T-helper 1 cell treated with Interleukin-12 subunit alpha and Interleukin-12 subunit beta and Interleukin-4 antibody, amounts not matched to agents 30 μg/mL and 1 μg/mL, for 36 hours (primary cell): ENCODE measurements at regions not wholly inside any gene's neighbourhood (a gene's known extent, or its start where the extent isn't known, plus 50 kb on each side); places are given as distances from the start of the nearest gene placed in this dataset.
"Not testable (repeated sequence)": the region's sequence is repeated elsewhere in the genome, so short reads cannot be mapped to it uniquely, and the experiment has no call there.

Experiments
- H3K27ac Mint-ChIP-seq: one replicate; pipeline ENCODE4 v1.8.0; 2021; ENCODE audit warnings: mild to moderate bottlenecking, mixed read lengths
- H3K27me3 Mint-ChIP-seq: one replicate; pipeline ENCODE4 v1.8.0; 2021; ENCODE audit warnings: low read depth, mixed read lengths
- H3K36me3 Mint-ChIP-seq: one replicate; pipeline ENCODE4 v1.8.0; 2021; ENCODE audit warnings: low read depth, mixed read lengths
- H3K4me1 Mint-ChIP-seq: one replicate; pipeline ENCODE4 v1.8.0; 2021; ENCODE audit warnings: low read depth, mixed read lengths
- H3K4me3 Mint-ChIP-seq: one replicate; pipeline ENCODE4 v1.8.0; 2021; ENCODE audit warnings: mild to moderate bottlenecking, moderate library complexity, mixed read lengths
- H3K9me3 Mint-ChIP-seq: one replicate; pipeline ENCODE4 v1.8.0; 2021; ENCODE audit warnings: mixed read lengths

- no peak overlapping the region for H3K4me3 Mint-ChIP-seq
- H3K27me3 Mint-ChIP-seq = no peaks in the 10 kb centered on the region
- H3K27ac Mint-ChIP-seq = no peak overlapping the region
- no peaks in the 10 kb centered on the region for H3K4me1 Mint-ChIP-seq
- no peaks in the 10 kb centered on the region for H3K36me3 Mint-ChIP-seq
- H3K9me3 Mint-ChIP-seq = peaks cover 5% of the 10 kb centered on the region
Measured at GRCh38 chr13:81577601-81578195, 1236.8 kb upstream of the SPRY2 start.

- Mint-ChIP-seq H3K27me3 (no peaks in the 10 kb centered on the region), H3K4me3 (no peak overlapping the region), H3K9me3 (peaks cover 9% of the 10 kb centered on the region), H3K27ac (no peak overlapping the region), H3K4me1 (no peaks in the 10 kb centered on the region), H3K36me3 (no peaks in the 10 kb centered on the region)
Measured at GRCh38 chr13:81568824-81569223, 1227.9 kb upstream of the SPRY2 start.

- Mint-ChIP-seq H3K9me3 (peaks cover 15% of the 10 kb centered on the region), H3K27ac (no peak overlapping the region), H3K4me1 (no peaks in the 10 kb centered on the region), H3K27me3 (no peaks in the 10 kb centered on the region), H3K36me3 (no peaks in the 10 kb centered on the region), H3K4me3 (no peak overlapping the region)
Measured at GRCh38 chr13:81565849-81566248, 1224.9 kb upstream of the SPRY2 start.

- H3K27ac Mint-ChIP-seq = no peak overlapping the region
- H3K4me3 Mint-ChIP-seq = no peak overlapping the region
- peaks cover 11% of the 10 kb centered on the region for H3K9me3 Mint-ChIP-seq
- no peaks in the 10 kb centered on the region for H3K36me3 Mint-ChIP-seq
- H3K27me3 Mint-ChIP-seq = no peaks in the 10 kb centered on the region
- H3K4me1 Mint-ChIP-seq = no peaks in the 10 kb centered on the region
Measured at GRCh38 chr13:81563091-81563490, 1222.2 kb upstream of the SPRY2 start.

- Mint-ChIP-seq H3K27me3 (no peaks in the 10 kb centered on the region), H3K27ac (no peak overlapping the region), H3K9me3 (peaks cover 9% of the 10 kb centered on the region), H3K4me3 (no peak overlapping the region), H3K36me3 (no peaks in the 10 kb centered on the region), H3K4me1 (no peaks in the 10 kb centered on the region)
Measured at GRCh38 chr13:81562598-81562997, 1221.7 kb upstream of the SPRY2 start.

- H3K4me1 Mint-ChIP-seq = no peaks in the 10 kb centered on the region
- peaks cover 46% of the 10 kb centered on the region for H3K9me3 Mint-ChIP-seq
- H3K36me3 Mint-ChIP-seq = no peaks in the 10 kb centered on the region
- H3K27me3 Mint-ChIP-seq = no peaks in the 10 kb centered on the region
- no peak overlapping the region for H3K4me3 Mint-ChIP-seq
- no peak overlapping the region for H3K27ac Mint-ChIP-seq
Measured at GRCh38 chr13:81551036-81551435, 1210.1 kb upstream of the SPRY2 start.

GRCh38 chr13:81546294-81546693, 1205.4 kb upstream of the SPRY2 start:
- not testable (repeated sequence) for H3K36me3 Mint-ChIP-seq, H3K27me3 Mint-ChIP-seq, H3K4me1 Mint-ChIP-seq, H3K27ac Mint-ChIP-seq, H3K4me3 Mint-ChIP-seq
- peaks cover 38% of the 10 kb centered on the region for H3K9me3 Mint-ChIP-seq

- Mint-ChIP-seq H3K9me3 (peaks cover 16% of the 10 kb centered on the region), H3K4me1 (no peaks in the 10 kb centered on the region), H3K27ac (no peak overlapping the region), H3K27me3 (no peaks in the 10 kb centered on the region), H3K4me3 (no peak overlapping the region), H3K36me3 (no peaks in the 10 kb centered on the region)
Measured at GRCh38 chr13:81540777-81541176, 1199.9 kb upstream of the SPRY2 start.

- no peak overlapping the region for H3K4me3 Mint-ChIP-seq
- peaks cover 25% of the 10 kb centered on the region for H3K9me3 Mint-ChIP-seq
- no peak overlapping the region for H3K27ac Mint-ChIP-seq
Measured at GRCh38 chr13:81539643-81540150, 1198.8 kb upstream of the SPRY2 start.

GRCh38 chr13:81498969-81499368, 1158.0 kb upstream of the SPRY2 start:
- H3K36me3 Mint-ChIP-seq = no peaks in the 10 kb centered on the region
- H3K4me3 Mint-ChIP-seq = no peak overlapping the region
- H3K4me1 Mint-ChIP-seq = no peaks in the 10 kb centered on the region
- no peak overlapping the region for H3K27ac Mint-ChIP-seq
- H3K9me3 Mint-ChIP-seq = peaks cover 32% of the 10 kb centered on the region
- H3K27me3 Mint-ChIP-seq = no peaks in the 10 kb centered on the region

More at GRCh38 chr13:81539643-81540150, 1198.8 kb upstream of the SPRY2 start:
- Mint-ChIP-seq H3K4me1 (no peaks in the 10 kb centered on the region), H3K36me3 (no peaks in the 10 kb centered on the region), H3K27me3 (no peaks in the 10 kb centered on the region)

- H3K9me3 Mint-ChIP-seq = peaks cover 15% of the 10 kb centered on the region
- no peak overlapping the region for H3K4me3 Mint-ChIP-seq
- H3K27me3 Mint-ChIP-seq = no peaks in the 10 kb centered on the region
- no peaks in the 10 kb centered on the region for H3K4me1 Mint-ChIP-seq
- H3K36me3 Mint-ChIP-seq = no peaks in the 10 kb centered on the region
- no peak overlapping the region for H3K27ac Mint-ChIP-seq
Measured at GRCh38 chr13:81493144-81493543, 1152.2 kb upstream of the SPRY2 start.

GRCh38 chr13:81492449-81492848, 1151.5 kb upstream of the SPRY2 start:
- Mint-ChIP-seq H3K4me1 (no peaks in the 10 kb centered on the region), H3K27me3 (no peaks in the 10 kb centered on the region), H3K9me3 (peaks cover 11% of the 10 kb centered on the region), H3K36me3 (no peaks in the 10 kb centered on the region), H3K27ac (no peak overlapping the region), H3K4me3 (no peak overlapping the region)

- Mint-ChIP-seq H3K4me1 (no peaks in the 10 kb centered on the region), H3K36me3 (no peaks in the 10 kb centered on the region), H3K27me3 (no peaks in the 10 kb centered on the region), H3K9me3 (no peaks in the 10 kb centered on the region), H3K27ac (no peak overlapping the region), H3K4me3 (no peak overlapping the region)
Measured at GRCh38 chr13:81488021-81488420, 1147.1 kb upstream of the SPRY2 start.

- Mint-ChIP-seq H3K36me3 (no peaks in the 10 kb centered on the region), H3K9me3 (no peaks in the 10 kb centered on the region), H3K27me3 (no peaks in the 10 kb centered on the region), H3K27ac (no peak overlapping the region), H3K4me3 (no peak overlapping the region), H3K4me1 (no peaks in the 10 kb centered on the region)
Measured at GRCh38 chr13:81487151-81487550, 1146.2 kb upstream of the SPRY2 start.

- H3K27me3 Mint-ChIP-seq = no peaks in the 10 kb centered on the region
- H3K4me3 Mint-ChIP-seq = no peak overlapping the region
- no peaks in the 10 kb centered on the region for H3K4me1 Mint-ChIP-seq
- no peak overlapping the region for H3K27ac Mint-ChIP-seq
- no peaks in the 10 kb centered on the region for H3K9me3 Mint-ChIP-seq
- no peaks in the 10 kb centered on the region for H3K36me3 Mint-ChIP-seq
Measured at GRCh38 chr13:81480634-81481033, 1139.7 kb upstream of the SPRY2 start.
